Limb (tissue), 2 donors: ENCODE measurements at regions not wholly inside any gene's neighbourhood (a gene's known extent, or its start where the extent isn't known, plus 50 kb on each side); places are given as distances from the start of the nearest gene placed in this dataset.
"Not testable (repeated sequence)": the region's sequence is repeated elsewhere in the genome, so short reads cannot be mapped to it uniquely, and the experiment has no call there.

Experiments
- DNase-seq, 2 donors: peaks; one replicate each; pipeline ENCODE4 v3.0.0-alpha.2; 2016; ENCODE audit errors: extremely low spot score in 2 of 2

GRCh38 chrX:142804085-142804484 lies 221.6 kb upstream of the SPANXN4 start:
- DNase-seq: no peak

GRCh38 chrX:142819461-142819860 lies 206.3 kb upstream of the SPANXN4 start:
- no peak for DNase-seq

- DNase-seq: no peak
These were observed 197.6 kb upstream of the SPANXN4 start for GRCh38 chrX:142828129-142828528.

GRCh38 chrX:142831961-142832530 lies 193.7 kb upstream of the SPANXN4 start:
- DNase-seq: peak in 1 of 2 donors; percentile 1

GRCh38 chrX:142854970-142855369 lies 170.8 kb upstream of the SPANXN4 start:
- no peak for DNase-seq

- DNase-seq: no peak
These were observed 164.8 kb upstream of the SPANXN4 start for GRCh38 chrX:142860944-142861343.

GRCh38 chrX:142861557-142861956 lies 164.2 kb upstream of the SPANXN4 start:
- DNase-seq: no peak

- DNase-seq: not testable (repeated sequence)
These were observed 159.5 kb upstream of the SPANXN4 start for GRCh38 chrX:142866247-142866646.

GRCh38 chrX:142873214-142873613 lies 152.5 kb upstream of the SPANXN4 start:
- no peak for DNase-seq

GRCh38 chrX:142884881-142885280 lies 140.8 kb upstream of the SPANXN4 start:
- no peak for DNase-seq

GRCh38 chrX:142891046-142891445 lies 134.7 kb upstream of the SPANXN4 start:
- DNase-seq: no peak

GRCh38 chrX:142898164-142898563 lies 127.6 kb upstream of the SPANXN4 start:
- no peak for DNase-seq

GRCh38 chrX:142923201-142923600 lies 102.5 kb upstream of the SPANXN4 start:
- no peak for DNase-seq

GRCh38 chrX:142938793-142939192 lies 86.9 kb upstream of the SPANXN4 start:
- no peak for DNase-seq

GRCh38 chrX:142972147-142972809 lies 53.5 kb upstream of the SPANXN4 start:
- not testable (repeated sequence) for DNase-seq
